NCI-H1930 (cell line): ENCODE measurements at regions not wholly inside any gene's neighbourhood (a gene's known extent, or its start where the extent isn't known, plus 50 kb on each side); places are given as distances from the start of the nearest gene placed in this dataset.

Source experiments
- DNase-seq, 2 experiments: peaks; one replicate each; lab custom pipeline; 2025; lab: John Stamatoyannopoulos, UW

DNA sequence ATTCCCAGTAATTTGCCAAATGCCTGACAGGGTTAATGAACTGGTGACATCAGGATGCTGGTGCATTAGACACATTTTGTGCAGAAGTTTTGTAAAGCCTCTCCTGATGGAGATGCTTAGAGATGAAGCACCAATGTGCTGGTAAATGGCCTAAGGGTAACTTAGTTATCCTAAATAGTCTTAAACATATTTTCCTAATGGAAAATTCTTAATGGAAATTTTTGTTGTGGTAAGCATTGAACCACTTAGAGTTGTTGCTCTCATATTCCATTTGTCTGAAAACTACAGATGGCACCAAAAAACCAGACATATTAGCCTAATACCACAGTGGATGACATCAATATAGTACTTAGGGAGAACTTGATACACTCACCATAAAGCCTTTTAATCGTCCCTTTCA lies 154.5 kb upstream of the ANK2 start:
- no peak for DNase-seq

DNA sequence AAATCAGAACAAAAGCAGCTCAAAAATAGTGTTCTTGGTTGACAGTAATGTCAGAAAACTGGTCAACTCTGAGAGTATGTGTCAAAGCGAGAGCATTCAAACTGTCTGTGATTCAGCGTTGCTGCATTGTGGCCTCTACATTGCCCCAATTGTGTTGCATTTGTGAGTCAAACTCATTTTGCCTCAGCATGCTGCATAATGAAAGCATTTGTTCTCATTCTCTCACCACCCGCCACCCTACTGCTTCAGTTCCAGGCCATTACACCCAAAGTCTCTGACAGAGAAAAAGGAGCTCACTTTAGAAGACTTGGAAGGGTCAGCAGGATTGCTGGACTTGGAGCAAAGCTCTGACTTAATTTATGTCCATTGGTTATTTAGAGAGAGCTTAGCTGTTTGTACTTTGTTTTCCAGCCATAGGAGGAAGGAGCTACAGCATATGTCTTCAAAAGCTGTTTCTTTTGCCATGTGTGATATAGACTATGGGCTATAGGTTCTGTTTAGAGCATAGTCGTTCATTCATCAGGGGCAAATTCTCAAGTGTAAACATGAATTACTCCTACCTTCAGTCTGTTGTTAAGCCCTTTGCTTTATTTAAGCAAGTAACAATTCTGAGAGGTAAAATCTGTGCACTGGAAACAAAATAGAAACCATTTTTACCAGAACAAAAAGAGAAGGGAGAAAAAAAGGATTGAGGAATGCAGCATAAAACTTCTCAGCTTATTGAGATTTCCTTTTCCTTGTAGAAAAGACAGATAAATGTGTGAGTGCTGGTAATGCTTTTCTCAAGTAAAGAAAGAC lies 153.4 kb upstream of the ANK2 start:
- DNase-seq: no peak

DNA sequence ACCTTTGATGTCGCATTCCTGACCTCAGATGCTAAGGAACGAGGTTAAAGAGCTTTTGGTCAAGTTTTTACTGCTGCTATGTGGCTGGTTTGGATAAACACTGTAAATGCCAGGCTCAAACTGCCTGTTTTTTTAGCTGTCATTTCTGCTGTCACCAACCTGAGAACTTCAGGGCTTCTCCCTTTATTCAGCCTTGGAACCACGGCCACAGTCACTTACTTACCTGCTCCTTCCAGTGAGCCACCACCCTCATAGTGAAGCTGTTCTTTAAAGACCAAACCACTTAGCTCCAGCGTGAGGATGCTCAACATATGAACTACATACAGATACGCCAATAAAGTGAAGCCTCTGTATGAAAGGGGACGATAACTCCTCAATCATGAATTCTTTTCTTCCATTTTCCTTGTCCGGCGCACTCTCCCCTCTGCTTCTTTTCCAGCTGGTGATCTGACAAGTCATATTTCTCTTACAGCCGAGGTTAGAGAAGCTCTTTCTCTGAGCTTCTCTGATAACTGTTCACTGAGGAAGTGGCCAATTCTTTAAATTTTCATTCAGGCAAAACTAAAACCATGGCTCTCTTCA lies 152.8 kb upstream of the ANK2 start:
- no peak for DNase-seq

DNA sequence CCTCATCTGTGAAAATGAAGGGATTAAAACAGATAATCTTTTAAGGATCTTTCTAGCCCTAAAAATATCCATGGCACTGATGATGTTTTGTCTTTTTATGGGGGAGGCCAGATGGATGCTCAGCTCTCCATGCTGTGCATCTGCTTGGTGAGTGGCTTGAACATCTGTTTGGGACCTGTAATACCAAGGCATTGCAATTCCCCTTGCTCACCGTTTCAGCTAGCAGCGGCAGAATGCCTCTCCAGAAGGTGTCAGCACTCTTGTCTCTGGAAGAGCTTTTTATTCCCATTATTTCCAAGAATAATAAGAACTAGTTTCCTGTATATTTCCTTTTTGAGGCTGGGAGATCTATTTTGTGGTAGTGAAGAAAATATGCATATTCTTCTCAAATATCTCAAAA lies 151.9 kb upstream of the ANK2 start:
- no peak for DNase-seq

DNA sequence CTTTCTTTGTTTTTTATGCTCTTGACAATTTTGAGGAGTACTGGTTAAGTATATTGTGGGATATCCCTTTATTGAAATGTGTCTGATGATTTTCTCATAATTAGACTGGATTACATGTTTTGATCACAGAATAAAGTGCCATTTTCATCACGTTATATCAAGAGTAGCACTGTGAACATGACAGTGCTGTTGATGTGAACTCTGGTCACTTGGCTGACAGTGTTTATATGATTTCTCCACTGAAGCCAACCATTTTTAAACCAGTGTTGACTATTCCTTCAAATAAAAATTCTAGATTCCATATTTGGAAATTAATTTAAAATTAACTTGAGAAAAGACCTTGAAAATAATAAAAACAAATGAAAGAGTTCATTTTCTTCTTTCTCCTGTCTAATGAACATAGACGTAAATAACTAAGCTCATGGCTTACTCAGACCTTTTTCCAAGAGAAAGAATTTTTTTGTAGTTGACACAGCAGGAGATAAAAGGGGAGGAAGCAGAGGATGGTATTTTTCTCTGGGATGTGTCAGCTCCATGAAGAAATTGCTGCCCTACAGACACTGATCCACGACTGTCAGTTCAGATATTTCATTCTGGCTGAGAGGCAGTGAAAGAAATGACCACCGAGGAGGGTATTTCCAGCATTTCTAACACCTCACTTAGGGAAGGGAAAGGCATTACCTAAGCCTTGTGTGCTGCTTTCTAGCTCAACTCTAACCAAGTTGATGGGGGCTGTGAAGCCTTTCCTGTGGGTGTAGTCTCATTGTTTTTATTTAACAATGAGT lies 150.9 kb upstream of the ANK2 start:
- no peak for DNase-seq

DNA sequence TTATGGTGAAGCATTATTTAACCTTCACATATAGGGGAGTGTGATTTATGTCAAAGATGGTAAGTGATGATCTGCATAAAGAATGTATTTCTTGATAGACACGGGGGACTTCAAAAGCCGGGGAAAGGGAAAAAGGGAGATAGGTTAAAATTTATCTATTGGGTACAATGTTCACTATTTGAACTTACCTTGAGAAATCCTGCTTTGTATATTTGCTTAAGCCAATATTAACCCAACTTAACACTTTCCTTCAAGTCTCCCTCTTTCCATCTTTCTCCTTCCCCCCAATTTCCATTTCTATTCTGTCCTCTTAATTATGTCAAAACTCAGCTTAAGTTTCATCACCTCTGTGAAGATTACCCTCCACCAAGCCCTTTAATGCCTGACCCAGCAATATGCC lies 149.0 kb upstream of the ANK2 start:
- no peak for DNase-seq

DNA sequence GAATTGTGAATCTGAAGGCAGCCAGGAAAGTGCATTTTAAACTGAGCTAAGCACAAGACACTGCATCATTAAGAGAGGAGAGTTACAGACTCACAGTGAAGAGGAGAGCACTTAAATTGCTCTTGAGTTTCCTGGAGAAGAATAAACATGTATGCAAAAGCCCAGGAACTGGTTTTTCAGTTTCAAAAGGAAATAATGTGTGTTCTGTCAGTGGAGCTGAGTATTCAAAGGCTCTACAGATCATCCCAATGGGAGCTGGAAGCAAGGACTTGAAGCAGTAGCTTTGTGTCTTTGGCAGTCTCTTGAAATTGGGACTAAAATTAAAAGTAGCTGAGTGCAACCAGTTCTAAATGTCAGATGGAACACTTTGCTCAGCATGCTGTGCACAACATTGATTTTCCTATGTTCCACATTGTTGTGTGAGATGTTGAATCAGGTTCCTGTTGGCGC lies 147.5 kb upstream of the ANK2 start:
- DNase-seq: no peak

DNA sequence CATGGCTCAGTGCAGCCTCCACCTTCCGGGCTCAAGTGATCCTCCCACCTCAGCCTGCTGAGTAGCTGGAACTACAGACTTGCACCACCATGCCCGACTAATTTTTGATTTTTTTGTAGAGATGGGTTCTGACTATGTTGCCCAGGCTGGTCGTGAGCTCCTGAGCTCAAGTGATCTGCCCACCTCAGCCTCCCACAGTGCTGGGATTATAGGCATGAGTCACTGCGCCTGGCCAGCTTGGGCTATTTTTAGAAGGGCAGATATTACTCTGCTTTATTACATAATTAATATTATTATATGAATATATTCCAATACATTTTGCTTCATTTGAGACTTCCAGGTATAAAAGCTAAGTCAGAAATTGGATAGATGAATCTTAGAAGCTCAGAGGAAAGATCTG lies 143.7 kb upstream of the ANK2 start:
- DNase-seq: no peak

DNA sequence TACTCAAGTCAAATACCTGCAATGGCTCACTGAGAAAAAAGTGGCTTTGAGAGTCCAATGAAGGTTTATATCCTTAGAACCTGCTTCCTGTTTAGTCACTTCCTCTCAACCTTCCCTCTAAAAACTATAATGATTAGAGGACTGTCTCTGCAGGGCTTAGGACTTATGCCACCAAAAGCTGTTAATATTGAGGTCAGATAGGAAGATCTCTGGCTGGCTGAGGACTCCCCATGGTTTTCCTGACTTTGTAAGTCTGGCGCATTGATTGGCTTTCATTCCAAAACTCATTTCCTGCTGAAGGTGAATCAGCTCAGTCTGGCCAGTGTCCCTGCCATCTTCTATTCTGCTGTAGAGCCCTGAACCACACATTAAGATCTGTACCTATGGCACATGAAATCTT lies 140.9 kb upstream of the ANK2 start:
- DNase-seq: no peak

DNA sequence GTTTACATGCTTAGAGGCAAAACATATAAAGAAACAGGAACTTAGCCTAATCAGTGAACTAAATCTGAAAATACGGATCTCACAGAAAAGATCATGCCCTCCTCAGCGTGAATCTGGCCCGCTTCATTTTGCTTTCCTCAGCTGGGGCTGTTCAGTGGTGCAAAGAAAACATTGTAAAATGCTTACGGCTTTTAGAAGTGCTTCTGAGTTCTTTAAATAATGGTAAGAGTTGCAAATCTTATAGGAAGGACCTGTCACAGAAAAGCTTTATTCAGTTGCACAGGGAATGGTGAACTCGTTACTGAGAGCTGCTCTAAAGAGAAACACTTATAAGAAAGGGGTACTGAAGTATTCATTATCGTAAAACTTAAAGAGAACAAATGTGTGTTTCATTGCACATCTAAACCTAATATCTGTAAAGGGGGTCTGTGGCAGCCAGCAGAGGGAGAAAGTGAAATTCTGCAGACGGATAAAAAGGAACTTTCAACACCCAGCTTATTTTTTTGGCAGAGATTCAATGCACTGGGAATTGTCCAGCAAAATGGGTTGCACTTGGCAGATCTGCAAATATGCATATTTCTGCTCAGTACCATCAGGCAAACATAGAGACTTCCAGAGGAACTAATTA lies 139.2 kb upstream of the ANK2 start:
- DNase-seq: no peak

DNA sequence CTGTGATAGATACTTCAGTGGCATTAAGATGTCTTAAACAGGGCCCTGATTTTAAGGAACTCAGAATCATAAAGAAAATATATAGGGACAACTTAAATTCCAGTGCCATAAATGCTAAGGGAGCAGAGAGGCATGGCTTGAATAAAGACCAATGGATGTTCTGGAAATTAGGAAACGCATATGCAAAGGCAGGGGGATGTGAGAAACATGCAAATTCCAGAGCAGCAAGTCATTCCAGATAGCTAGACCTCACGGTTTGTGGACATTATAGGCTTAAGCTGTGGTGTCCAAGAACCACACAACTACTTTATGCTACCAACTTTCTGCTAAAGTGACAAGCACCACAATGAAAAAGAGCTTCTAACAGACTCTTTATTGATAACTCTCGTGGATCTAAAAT lies 132.6 kb upstream of the ANK2 start:
- DNase-seq: no peak

DNA sequence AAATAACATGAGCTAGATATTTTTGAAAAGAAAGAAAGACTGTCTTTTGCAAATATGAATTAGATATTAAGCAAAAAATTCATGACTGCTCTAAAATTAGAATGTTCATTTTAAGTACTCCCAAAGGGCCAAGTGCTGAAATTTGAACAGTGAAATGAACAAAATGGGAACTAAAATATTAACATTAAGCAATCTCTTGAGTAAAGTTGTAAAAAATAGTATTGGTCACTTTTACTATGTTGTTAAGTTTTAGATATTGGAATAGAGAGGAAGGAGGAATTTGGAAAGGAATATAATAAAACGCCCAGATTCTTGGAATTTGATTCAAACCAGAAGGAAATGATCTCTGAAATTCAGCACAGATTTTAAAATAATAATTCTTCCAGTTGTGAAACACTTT lies 125.9 kb upstream of the ANK2 start:
- DNase-seq: no peak

DNA sequence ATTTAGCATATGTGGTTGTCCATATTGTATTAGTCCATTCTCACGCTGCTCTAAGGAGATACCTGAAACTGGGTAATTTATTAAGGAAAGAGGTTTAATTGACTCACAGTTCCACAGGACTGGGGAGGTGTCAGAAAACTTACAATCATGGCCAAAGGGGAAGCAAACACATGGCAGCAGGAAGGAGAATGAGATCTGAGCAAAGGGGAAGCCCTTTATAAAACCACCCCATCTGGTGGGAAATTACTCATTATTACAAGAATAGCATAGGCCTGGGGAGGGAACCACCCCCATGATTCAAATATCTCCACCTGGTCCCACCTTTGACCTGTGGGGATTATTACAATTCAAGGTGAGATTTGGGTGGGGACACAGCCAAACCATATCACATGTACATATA lies 122.6 kb upstream of the ANK2 start:
- DNase-seq: no peak

DNA sequence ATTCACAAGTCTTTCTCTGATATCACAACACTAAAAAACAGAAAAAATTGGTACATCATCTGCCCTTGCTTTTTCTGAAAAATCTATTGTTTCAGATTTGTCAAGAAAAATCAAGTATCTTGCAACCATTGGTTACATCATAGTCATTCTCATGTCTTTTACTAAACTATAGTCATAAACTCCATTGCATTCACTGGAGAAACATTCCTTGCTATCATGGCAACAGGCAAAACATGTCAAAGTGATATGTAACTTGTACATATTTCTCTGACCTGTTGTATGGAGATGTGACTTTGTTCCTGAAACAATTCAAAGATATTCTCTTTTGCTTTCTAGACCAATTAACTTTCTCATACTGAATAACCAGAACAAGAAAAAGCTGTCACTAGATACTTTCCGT lies 121.9 kb upstream of the ANK2 start:
- no peak for DNase-seq

DNA sequence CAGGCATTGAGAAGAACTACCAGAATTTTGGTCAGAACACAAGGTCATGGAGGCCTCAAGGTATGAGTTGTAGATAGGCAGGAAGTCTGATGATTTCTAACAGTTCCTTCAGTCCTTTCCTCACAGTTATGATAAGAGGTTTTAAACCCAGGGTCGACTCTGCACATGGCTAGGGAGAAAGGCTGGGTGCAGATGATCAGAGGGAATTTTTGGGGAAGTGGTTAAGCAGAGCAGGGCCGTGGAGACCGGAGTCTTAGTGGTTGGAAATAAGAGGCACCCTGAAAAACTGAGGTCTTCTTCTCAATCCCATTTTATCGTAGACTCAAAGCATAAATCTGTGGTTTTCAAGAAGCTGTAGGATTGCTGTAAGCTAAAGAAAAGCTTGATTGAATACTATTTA lies 118.5 kb upstream of the ANK2 start:
- no peak for DNase-seq

DNA sequence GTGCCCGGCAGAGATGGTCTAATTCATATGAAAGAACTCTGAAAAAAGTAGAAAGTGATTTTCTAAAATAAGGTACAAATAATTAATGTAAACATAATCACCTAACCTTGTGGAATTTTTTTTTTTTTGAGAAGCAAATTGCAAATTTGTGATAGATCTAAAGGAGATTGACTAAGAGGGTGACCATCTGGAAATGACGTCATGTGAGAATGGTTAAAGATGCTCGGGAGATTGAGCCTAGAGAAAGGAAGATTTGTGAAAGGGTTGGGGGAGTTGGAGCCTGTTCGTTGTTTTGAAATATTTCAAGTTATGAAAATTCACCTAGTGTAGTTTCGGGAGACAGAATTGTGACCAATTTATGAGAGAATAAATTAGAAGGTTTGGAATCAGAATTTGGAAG lies 115.7 kb upstream of the ANK2 start:
- no peak for DNase-seq

DNA sequence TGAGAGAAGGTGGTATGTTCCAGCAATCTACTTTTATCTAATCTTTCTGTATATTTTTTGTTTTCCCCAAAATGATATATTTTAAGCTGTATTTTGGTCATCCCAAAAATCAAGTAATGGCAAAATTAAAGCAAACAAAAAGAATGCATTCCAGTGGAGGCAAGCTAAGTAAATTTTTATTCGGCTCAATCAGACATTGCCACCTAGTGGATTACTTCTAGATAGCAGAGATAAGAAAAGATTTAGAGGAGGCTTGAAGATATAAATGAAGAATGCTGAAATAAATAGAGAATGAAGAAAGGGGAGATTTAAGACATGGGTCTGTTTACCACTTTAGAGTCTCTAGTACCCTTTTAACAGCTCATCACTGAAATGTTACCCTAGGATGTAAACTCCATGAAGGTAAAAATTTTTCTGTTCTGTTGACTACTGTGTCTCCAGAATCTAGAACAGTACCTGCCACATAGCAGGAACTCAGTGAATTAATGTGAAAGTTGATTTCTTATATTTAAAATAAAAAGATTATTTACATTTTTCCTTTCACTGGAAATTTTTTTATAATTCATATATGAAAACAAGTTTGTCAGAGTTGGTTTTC lies 110.9 kb upstream of the ANK2 start:
- peak in 1 of 2 experiments; percentile 31 for DNase-seq

DNA sequence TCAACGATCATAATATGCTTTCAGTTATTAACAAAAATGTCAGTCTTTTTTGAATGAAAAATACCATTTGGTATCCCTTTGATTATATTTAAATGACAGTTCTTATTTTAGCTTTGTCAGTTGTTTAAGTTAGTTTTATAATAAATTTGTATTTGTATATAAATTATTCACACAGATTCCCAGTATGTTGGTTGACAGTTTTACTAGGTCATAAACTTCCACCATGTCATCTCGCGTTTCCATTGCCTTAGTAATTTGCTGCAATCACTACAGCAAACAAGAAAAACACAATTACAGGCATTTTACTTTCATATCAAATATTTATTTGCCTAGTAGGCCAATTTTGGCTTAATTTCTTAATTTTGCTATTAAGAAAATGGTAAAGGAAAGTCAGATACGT lies 109.6 kb upstream of the ANK2 start:
- peak; percentile 69 to 84 for DNase-seq

DNA sequence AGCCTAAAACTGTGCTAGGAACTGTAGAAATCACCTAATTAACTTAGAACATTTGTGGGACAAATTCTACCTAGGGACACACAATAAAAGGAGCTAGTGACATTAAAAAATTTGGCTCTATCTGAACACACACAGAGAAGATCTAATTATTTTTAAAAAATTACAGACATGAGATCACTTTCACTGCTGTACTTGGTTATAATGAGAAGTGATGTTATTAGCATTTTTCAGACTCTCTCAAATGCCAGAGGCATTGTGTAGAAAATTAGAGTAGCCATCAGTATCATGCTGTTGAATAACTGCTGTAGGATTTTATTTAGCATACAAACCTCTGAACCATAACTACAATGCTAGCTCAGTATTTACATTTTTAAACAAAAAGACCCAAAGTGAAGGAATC lies 109.1 kb upstream of the ANK2 start:
- DNase-seq: peak in 1 of 2 experiments; percentile 76

DNA sequence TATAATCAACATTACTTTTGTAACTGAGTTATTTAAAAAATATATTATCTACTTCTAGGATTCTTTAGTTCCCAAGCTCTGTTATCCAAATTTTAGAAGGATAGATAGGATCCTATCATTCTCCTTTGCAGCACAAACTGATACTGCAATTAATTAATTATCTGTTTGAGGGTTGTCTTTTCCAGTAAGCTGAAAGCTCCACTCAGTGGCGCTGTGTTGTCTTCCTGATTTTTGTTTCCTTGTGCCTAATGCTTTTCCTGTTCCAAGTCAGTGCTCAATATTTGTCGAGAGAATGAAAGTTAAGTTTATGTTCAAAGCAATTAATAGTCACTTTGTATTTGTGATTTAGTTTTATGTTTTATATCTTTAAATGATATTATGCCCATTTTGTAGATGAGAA lies 107.4 kb upstream of the ANK2 start:
- no peak for DNase-seq

DNA sequence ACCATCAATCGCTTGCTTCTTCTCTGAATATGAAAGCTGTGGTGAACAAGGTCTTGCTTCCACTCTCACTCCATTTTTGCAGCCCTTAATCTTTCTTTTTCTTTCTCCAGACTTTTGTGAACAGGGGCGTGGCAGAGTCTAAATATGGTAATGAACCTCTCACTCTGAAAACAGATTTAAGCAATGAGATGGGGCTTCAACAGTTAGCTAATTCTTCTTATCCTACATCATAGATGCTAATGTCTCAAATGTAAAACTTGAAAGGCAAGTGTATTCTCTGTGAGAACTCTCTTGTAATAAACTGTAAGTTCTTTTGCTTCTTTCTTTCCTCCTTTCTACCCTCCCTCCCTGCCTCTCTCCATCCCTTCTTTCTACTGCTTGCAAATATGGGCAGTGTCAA lies 106.5 kb upstream of the ANK2 start:
- DNase-seq: no peak

DNA sequence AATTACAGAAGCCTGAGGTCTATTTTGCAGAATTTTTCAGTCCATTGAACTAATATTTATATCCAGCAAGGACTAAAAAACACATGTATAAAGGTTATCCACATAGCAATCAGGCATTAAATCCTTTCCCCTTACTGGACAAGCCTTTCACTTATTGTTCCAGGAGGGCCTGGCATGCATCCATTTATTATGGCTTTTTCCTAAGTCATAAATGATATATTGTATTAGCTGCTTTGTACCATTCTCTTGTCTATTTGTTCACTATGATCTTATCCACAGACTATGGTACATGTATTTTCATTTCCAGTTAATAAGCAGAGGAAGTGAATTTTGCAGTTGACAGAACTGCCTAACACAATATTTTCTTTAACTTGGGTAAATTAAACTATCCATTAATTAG lies 105.4 kb upstream of the ANK2 start:
- no peak for DNase-seq
